ENCODE measurements at regions not wholly inside any gene's neighbourhood (a gene's known extent, or its start where the extent isn't known, plus 50 kb on each side); places are given as distances from the start of the nearest gene placed in this dataset.
"Not testable (repeated sequence)": the region's sequence is repeated elsewhere in the genome, so short reads cannot be mapped to it uniquely, and the experiment has no call there.

GRCh38 chr2:131818267-131818973, 290.7 kb downstream of the CCDC74A start:
- H3K9me3 Mint-ChIP-seq, H3K4me1 Mint-ChIP-seq, H3K36me3 Mint-ChIP-seq, H3K27ac Mint-ChIP-seq, H3K4me3 Mint-ChIP-seq, H3K27me3 Mint-ChIP-seq: not testable (repeated sequence)

GRCh38 chr2:131822237-131822721, 294.6 kb downstream of the CCDC74A start:
- H3K9me3 Mint-ChIP-seq, H3K27ac Mint-ChIP-seq, H3K4me1 Mint-ChIP-seq, H3K27me3 Mint-ChIP-seq, H3K4me3 Mint-ChIP-seq, H3K36me3 Mint-ChIP-seq: not testable (repeated sequence)

GRCh38 chr2:131823058-131823457, 295.4 kb downstream of the CCDC74A start:
- H3K4me1 Mint-ChIP-seq, H3K27ac Mint-ChIP-seq, H3K27me3 Mint-ChIP-seq, H3K9me3 Mint-ChIP-seq, H3K36me3 Mint-ChIP-seq, H3K4me3 Mint-ChIP-seq: not testable (repeated sequence)

- H3K4me3 Mint-ChIP-seq, H3K27me3 Mint-ChIP-seq, H3K36me3 Mint-ChIP-seq, H3K4me1 Mint-ChIP-seq, H3K9me3 Mint-ChIP-seq, H3K27ac Mint-ChIP-seq: not testable (repeated sequence)
Observed at GRCh38 chr2:131824986-131825385, 297.3 kb downstream of the CCDC74A start.

GRCh38 chr2:131827481-131828163, 299.9 kb downstream of the CCDC74A start:
- no peaks in the 10 kb centered on the region for H3K36me3 Mint-ChIP-seq
- H3K4me1 Mint-ChIP-seq, result no peaks in the 10 kb centered on the region
- H3K4me3 Mint-ChIP-seq, result no peak overlapping the region
- no peaks in the 10 kb centered on the region for H3K9me3 Mint-ChIP-seq
- no peaks in the 10 kb centered on the region for H3K27me3 Mint-ChIP-seq
- H3K27ac Mint-ChIP-seq, result no peak overlapping the region

GRCh38 chr2:131828164-131828561, 300.5 kb downstream of the CCDC74A start:
- Mint-ChIP-seq H3K4me1 (no peaks in the 10 kb centered on the region), H3K9me3 (no peaks in the 10 kb centered on the region), H3K36me3 (no peaks in the 10 kb centered on the region), H3K27me3 (no peaks in the 10 kb centered on the region), H3K4me3 (no peak overlapping the region), H3K27ac (no peak overlapping the region)

- not testable (repeated sequence) for H3K4me3 Mint-ChIP-seq, H3K27ac Mint-ChIP-seq, H3K9me3 Mint-ChIP-seq
Observed at GRCh38 chr2:131828633-131829455, 301.2 kb downstream of the CCDC74A start.

GRCh38 chr2:131829456-131830241, 302.0 kb downstream of the CCDC74A start:
- not testable (repeated sequence) for H3K4me3 Mint-ChIP-seq, H3K27ac Mint-ChIP-seq, H3K27me3 Mint-ChIP-seq, H3K36me3 Mint-ChIP-seq, H3K4me1 Mint-ChIP-seq, H3K9me3 Mint-ChIP-seq

More at GRCh38 chr2:131828633-131829455, 301.2 kb downstream of the CCDC74A start:
- not testable (repeated sequence) for H3K4me1 Mint-ChIP-seq, H3K36me3 Mint-ChIP-seq, H3K27me3 Mint-ChIP-seq

GRCh38 chr2:131830242-131830945, 302.7 kb downstream of the CCDC74A start:
- H3K4me1 Mint-ChIP-seq, H3K36me3 Mint-ChIP-seq, H3K27me3 Mint-ChIP-seq, H3K9me3 Mint-ChIP-seq, H3K4me3 Mint-ChIP-seq, H3K27ac Mint-ChIP-seq: not testable (repeated sequence)

- not testable (repeated sequence) for H3K4me3 Mint-ChIP-seq, H3K36me3 Mint-ChIP-seq, H3K4me1 Mint-ChIP-seq, H3K27me3 Mint-ChIP-seq, H3K27ac Mint-ChIP-seq, H3K9me3 Mint-ChIP-seq
Observed at GRCh38 chr2:131830946-131831310, 303.2 kb downstream of the CCDC74A start.

GRCh38 chr2:131831450-131832208, 303.9 kb downstream of the CCDC74A start:
- H3K4me3 Mint-ChIP-seq, H3K9me3 Mint-ChIP-seq, H3K4me1 Mint-ChIP-seq, H3K27me3 Mint-ChIP-seq, H3K27ac Mint-ChIP-seq, H3K36me3 Mint-ChIP-seq: not testable (repeated sequence)

GRCh38 chr2:131832209-131832780, 304.6 kb downstream of the CCDC74A start:
- H3K36me3 Mint-ChIP-seq, H3K9me3 Mint-ChIP-seq, H3K27me3 Mint-ChIP-seq, H3K27ac Mint-ChIP-seq, H3K4me1 Mint-ChIP-seq, H3K4me3 Mint-ChIP-seq: not testable (repeated sequence)

- H3K27ac Mint-ChIP-seq, H3K36me3 Mint-ChIP-seq, H3K4me3 Mint-ChIP-seq, H3K9me3 Mint-ChIP-seq, H3K27me3 Mint-ChIP-seq, H3K4me1 Mint-ChIP-seq: not testable (repeated sequence)
Observed at GRCh38 chr2:131832917-131833316, 305.2 kb downstream of the CCDC74A start.

GRCh38 chr2:131833367-131834202, 305.9 kb downstream of the CCDC74A start:
- not testable (repeated sequence) for H3K4me3 Mint-ChIP-seq, H3K27ac Mint-ChIP-seq, H3K9me3 Mint-ChIP-seq, H3K27me3 Mint-ChIP-seq, H3K4me1 Mint-ChIP-seq, H3K36me3 Mint-ChIP-seq

Data from activated naive CD4-positive, alpha-beta T cell treated with anti-CD3 and anti-CD28 coated beads, Interleukin-2, amount 50 U/mL, for 24 hours (primary cell).